ENCODE measurements at regions not wholly inside any gene's neighbourhood (a gene's known extent, or its start where the extent isn't known, plus 50 kb on each side); places are given as distances from the start of the nearest gene placed in this dataset.

DNA sequence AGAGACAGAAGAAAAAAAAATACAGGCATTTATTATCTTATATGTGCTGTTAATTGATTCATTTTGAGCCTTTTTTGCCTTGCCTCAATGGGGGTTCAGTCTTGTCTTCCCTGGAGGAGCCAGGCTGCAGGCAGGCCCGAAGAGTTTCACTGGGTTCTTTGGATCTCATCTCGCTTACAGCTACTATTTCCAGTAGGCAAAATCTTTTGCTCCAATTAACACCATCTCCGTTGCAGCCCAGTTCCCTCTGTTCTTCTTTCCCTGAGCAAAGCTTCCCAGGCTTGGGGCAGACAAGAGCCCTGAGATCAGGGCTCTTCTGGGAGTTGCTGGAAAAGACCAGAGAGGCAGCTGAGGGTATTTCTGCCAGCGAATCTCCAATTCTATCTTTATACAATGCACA lies 168.8 kb upstream of the CELF4 start:
- DNase-seq: no peak
- in situ Hi-C loops (cut with MboI; ENCODE audit: low pct_unique_long_range_greater_than_20kb, low sequenced_read_pairs): no loop called here

DNA sequence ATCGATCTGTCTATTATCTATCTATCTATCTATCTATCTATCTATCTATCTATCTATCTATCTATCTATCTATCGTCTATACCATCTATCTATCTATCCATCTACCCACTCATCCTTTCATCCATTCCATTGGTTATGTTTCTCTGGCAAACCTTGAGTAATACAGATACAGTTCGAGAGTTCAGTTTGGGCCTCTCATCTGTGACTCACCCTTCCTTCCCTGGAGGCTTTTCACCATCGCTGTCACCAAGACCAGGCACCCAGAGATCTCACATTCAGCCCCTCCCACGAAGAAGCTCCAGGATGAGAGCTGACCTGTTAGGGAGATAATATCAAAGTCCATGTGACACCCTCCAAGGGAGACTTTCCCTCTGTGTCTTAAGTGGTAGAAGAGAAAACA lies 164.1 kb upstream of the CELF4 start:
- no peak for DNase-seq
- in situ Hi-C loops (cut with MboI; ENCODE audit: low pct_unique_long_range_greater_than_20kb, low sequenced_read_pairs): no loop called here

DNA sequence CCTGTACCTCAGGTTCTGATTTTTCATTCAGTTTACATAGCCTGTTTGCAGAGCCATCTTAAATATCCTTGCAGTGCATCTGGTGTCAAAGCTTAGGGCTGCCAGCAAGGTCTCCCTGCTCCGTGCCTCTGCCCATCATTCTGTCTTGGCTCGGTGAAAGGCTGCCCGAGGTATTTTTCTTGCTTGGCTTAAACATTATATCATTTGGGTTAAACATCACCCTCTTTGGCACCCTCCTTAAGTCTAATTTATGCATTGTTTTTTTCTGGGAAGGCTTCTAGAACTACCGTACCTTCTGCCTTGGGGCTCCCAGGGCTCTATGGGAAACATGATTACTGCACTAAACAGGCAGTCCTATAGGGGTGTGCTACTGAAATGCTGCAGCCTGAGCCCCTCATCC lies 158.6 kb upstream of the CELF4 start:
- no peak for DNase-seq
- in situ Hi-C loops (cut with MboI; ENCODE audit: low pct_unique_long_range_greater_than_20kb, low sequenced_read_pairs): no loop called here

- in situ Hi-C loops (cut with MboI; ENCODE audit: low pct_unique_long_range_greater_than_20kb, low sequenced_read_pairs): no loop called here
- no peak for DNase-seq
Measured at GRCh38 chr18:37721544-37722522, 156.2 kb upstream of the CELF4 start.

GRCh38 chr18:37720663-37721062 lies 155.1 kb upstream of the CELF4 start:
- in situ Hi-C loops (cut with MboI; ENCODE audit: low pct_unique_long_range_greater_than_20kb, low sequenced_read_pairs): no loop called here
- no peak for DNase-seq

DNA sequence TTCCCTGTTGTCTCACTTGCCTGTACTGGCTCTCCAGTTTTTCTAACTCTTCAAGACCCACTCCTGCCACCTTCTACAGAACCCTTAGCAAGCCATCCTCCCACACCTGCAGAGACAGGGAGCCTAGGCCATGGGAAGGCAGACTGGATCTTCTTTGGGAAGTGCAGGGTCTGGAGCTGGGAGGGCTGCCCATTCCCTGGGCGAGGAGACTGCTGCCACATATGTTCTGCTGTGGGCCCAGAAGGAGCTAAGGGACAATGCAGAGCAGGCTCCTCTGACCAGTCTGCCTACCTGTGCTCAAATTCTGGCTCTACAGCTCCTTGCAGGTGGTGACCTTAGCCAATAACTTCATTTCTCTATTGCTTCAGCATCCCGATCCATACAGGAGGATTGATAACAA lies 152.1 kb upstream of the CELF4 start:
- in situ Hi-C loops (cut with MboI; ENCODE audit: low pct_unique_long_range_greater_than_20kb, low sequenced_read_pairs): no loop called here
- no peak for DNase-seq

- DNase-seq: no peak
- in situ Hi-C loops (cut with MboI; ENCODE audit: low pct_unique_long_range_greater_than_20kb, low sequenced_read_pairs): no loop called here
Measured at GRCh38 chr18:37717098-37717497, 151.5 kb upstream of the CELF4 start.

DNA sequence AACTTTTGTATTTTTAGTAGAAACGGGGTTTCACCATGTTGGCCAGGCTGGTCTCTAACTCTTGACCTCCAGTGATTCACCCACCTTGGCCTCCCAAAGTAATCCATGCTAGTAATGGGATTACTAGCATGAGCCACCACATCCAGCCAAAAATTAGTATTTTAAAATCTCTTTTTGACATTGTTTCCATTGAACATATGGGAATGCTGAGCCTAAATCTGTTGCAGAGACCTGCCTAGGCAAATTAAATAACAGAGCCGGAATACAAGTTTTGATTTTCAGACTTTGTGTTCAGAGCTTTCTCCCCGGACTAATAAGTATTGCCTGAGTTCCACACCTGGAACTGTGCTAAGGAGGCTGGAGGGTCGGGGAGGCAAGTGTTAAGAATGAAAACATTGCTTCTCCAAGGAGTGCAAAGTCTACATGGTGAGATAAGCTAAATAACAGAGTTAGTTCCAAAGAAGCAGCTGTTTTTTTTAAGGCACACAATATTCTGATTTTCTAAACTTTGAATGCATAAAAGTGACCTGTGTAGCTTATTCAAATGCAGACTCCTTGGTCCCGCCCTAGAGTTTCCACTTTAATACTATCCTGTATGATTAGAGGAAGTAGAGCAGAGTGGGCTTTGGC lies 150.6 kb upstream of the CELF4 start:
- no peak for DNase-seq
- in situ Hi-C loops (cut with MboI; ENCODE audit: low pct_unique_long_range_greater_than_20kb, low sequenced_read_pairs): no loop called here

DNA sequence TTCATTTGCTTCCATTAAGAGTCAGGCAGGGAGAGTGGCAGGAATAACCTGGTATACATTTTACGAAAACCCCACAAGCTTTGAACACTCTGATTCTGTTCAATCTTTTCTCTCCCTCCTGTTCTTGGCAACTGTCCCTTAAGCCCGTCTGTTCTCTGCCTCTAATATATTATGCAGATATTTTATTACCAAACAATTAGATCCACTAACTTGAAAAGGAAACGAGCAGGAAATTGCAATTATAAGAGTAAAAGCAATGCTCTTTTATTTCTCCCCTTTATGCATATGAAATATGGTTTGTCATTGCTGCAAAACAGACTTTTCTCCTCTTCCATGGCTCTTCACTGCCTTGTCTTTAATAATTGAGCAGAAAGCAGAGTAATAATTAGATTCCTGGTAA lies 149.1 kb upstream of the CELF4 start:
- in situ Hi-C loops (cut with MboI; ENCODE audit: low pct_unique_long_range_greater_than_20kb, low sequenced_read_pairs): no loop called here
- DNase-seq: no peak

GRCh38 chr18:37712776-37713175 lies 147.2 kb upstream of the CELF4 start:
- in situ Hi-C loops (cut with MboI; ENCODE audit: low pct_unique_long_range_greater_than_20kb, low sequenced_read_pairs): no loop called here

GRCh38 chr18:37711766-37712505 lies 146.3 kb upstream of the CELF4 start:
- in situ Hi-C loops (cut with MboI; ENCODE audit: low pct_unique_long_range_greater_than_20kb, low sequenced_read_pairs): no loop called here
- no peak for DNase-seq

More at GRCh38 chr18:37712776-37713175, 147.2 kb upstream of the CELF4 start:
- no peak for DNase-seq

DNA sequence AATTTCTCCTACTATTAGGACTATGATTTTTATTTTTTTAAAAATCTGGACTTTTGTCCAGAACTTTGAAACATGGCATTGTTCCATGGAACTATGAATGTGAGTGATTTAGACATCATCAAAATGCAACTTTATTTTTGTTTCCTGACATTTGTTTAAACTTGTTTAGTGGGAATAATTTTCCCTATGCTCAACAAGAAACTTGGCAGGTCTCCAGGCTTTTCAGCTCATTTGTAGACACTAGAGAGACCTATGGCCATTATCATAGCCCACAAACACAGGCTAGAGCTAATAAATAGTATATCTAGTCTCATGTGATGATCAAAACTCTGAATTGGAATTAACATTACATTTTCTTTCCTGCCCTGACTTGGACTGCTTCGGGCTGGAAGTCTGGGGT lies 145.1 kb upstream of the CELF4 start:
- in situ Hi-C loops (cut with MboI; ENCODE audit: low pct_unique_long_range_greater_than_20kb, low sequenced_read_pairs): no loop called here

GRCh38 chr18:37709740-37710139 lies 144.1 kb upstream of the CELF4 start:
- DNase-seq: no peak
- in situ Hi-C loops (cut with MboI; ENCODE audit: low pct_unique_long_range_greater_than_20kb, low sequenced_read_pairs): no loop called here

More for the DNA sequence above, 145.1 kb upstream of the CELF4 start:
- no peak for DNase-seq

DNA sequence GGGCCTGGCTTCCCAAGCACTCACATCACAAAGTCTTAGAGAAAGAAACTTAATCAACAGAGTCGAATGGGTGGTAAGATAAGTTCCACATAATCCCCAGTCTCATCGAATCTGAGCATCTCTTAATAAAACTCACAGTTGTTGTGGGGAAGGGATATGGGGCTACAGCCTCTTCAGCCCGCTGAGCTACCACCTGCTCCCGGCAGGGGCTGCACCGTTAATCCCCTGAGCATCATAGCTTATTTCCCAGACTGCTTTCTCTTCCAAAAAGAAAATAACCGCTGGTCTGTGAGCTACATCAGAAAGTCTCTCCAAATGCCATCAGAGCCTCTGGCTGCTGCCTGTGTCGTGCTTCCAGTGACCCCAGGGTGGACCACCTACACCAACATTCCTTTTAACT lies 139.4 kb upstream of the CELF4 start:
- in situ Hi-C loops (cut with MboI; ENCODE audit: low pct_unique_long_range_greater_than_20kb, low sequenced_read_pairs): no loop called here
- no peak for DNase-seq

- DNase-seq: no peak
- in situ Hi-C loops (cut with MboI; ENCODE audit: low pct_unique_long_range_greater_than_20kb, low sequenced_read_pairs): no loop called here
Measured at GRCh38 chr18:37702841-37703240, 137.2 kb upstream of the CELF4 start.

DNA sequence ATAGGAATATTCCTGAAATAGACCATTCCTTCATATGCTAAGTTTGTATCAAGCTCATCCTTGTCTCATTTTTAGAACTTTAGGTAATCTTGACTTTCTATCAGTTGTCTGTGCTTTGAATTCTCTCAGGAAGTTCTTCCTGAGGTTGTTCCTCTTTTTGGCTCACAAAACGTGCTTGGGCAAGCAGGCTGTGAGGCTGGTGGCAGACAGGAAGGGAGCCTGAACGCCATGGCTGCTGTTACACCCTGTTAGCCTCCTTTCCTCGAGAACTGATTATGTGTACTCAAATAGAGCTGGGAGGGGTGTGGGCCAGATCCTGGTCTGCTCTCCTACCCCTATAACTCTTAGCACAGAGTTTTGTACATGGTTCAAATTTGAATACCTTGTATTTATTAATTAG lies 136.4 kb upstream of the CELF4 start:
- DNase-seq: peak; percentile 68
- in situ Hi-C loops (cut with MboI; ENCODE audit: low pct_unique_long_range_greater_than_20kb, low sequenced_read_pairs): no loop called here

- in situ Hi-C loops (cut with MboI; ENCODE audit: low pct_unique_long_range_greater_than_20kb, low sequenced_read_pairs): no loop called here
- no peak for DNase-seq
Measured at GRCh38 chr18:37698508-37699040, 133.0 kb upstream of the CELF4 start.

- in situ Hi-C loops (cut with MboI; ENCODE audit: low pct_unique_long_range_greater_than_20kb, low sequenced_read_pairs): no loop called here
- DNase-seq: no peak
Measured at GRCh38 chr18:37694516-37694915, 128.9 kb upstream of the CELF4 start.

GRCh38 chr18:37691162-37691561 lies 125.6 kb upstream of the CELF4 start:
- DNase-seq: no peak
- in situ Hi-C loops (cut with MboI; ENCODE audit: low pct_unique_long_range_greater_than_20kb, low sequenced_read_pairs): no loop called here

DNA sequence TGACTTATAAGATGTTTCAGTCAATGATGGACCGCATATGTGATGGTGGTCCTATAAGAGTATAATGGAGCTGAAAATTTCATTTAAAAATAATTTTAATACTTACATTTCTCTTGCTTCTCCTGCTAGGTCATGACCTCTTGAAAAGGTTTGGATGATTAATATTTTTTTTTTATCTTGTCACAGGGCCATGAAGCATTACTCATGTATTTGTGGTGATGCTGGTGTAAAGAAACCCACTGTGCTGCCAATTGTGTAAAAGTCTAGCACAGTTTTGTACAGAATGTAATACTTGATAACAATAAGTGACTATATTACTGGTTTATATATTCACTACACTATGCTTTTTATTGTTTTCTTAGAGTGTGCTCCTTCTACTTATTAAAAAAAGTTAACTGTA lies 124.2 kb upstream of the CELF4 start:
- in situ Hi-C loops (cut with MboI; ENCODE audit: low pct_unique_long_range_greater_than_20kb, low sequenced_read_pairs): no loop called here
- no peak for DNase-seq
